ENCODE measurements at regions not wholly inside any gene's neighbourhood (a gene's known extent, or its start where the extent isn't known, plus 50 kb on each side); places are given as distances from the start of the nearest gene placed in this dataset.
"Not testable (repeated sequence)": the region's sequence is repeated elsewhere in the genome, so short reads cannot be mapped to it uniquely, and the experiment has no call there.

DNA sequence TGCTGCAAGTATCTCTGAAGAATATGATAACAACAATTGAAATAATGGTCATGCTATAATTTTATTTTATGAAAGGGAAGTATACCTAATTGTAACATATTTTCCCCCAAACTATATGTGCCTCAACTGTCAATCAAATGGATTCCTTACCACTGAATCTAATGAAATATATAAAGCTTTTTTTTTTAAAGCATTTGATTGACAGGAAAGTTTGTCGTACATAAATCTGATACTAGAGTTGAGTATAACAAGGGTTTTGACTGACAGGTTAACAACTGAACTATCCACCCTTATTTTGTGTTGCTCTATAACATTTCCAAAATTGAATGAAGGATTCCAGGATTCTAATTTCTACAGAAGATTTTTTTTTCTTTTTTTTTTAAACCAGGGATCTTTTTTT, 1333.3 kb upstream of the SLC39A10 start:
- DNase-seq = no peak

GRCh38 chr2:194320520-194320919, 1336.5 kb upstream of the SLC39A10 start:
- DNase-seq = no peak

DNA sequence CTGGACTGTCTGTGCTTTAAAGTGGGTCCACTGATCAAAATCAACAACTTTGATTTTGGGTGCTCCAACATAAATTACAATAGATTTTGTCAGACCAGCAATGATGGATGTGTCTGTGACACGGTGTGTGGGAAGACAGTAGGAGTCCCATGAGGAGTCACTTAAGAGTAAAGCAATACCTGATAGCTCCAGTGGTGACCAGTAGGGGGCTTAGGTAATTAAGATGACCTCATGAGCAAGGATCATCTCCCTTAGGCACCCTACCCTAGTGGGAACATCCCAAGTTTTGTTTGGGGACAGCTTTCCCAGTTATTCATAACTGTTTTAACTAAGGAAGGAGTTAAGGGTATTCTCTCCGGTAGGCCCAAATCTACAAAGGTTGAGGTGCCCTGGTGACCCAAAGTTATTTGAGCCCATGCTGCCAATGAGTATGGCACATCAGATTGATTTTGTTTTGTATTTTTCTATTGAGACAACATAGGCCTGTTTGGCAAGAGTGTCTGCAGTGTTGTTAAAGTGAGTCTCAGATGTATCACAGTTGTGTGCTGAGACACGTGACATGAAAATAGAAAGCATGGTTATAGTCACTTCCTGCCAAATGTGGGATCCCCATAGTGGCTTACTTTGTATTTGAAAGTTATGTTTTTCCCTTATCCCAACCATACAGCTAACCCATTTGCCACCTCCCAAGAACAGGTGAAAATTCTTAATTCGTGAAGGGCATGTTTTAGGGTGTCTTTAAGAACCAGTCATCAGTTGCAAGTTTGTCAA, 1337.6 kb upstream of the SLC39A10 start:
- DNase-seq = no peak

DNA sequence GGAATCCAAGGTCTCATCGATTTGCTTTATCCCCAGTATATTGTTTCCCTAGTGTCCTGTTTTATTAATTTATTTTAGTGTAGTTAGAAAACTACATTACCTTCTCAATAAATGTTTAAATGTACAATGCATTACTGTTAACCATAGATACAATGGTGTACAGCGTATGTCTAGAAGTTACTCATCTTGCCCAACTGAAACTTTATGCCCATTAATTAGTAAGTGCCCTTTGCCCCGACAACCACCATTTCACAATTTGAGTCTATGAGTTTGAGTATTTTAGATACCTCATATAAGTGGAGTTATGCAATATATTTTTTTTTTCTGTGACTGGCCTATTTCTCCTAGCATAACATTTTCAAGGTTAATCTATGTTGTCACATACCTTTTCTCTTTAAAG, 1343.0 kb upstream of the SLC39A10 start:
- DNase-seq = no peak

DNA sequence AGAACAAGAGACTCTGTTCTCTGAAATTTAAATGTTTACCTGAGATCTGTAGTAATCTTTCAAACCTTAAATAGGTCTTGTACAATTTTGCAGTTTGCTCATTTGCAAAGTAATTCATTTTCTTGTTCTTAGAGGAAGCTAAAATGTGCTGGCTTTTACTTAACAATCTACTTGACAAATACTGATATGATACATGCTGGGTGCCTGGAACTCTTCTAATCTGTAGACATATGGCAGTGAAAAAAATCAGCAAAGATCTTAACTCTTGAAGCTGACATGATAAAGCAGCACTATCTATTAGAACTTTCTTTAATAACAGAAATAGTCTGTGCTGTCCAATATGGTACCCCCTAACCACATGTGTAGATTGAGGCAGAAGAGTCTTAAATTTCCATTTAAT, 1352.8 kb upstream of the SLC39A10 start:
- no peak for DNase-seq

DNA sequence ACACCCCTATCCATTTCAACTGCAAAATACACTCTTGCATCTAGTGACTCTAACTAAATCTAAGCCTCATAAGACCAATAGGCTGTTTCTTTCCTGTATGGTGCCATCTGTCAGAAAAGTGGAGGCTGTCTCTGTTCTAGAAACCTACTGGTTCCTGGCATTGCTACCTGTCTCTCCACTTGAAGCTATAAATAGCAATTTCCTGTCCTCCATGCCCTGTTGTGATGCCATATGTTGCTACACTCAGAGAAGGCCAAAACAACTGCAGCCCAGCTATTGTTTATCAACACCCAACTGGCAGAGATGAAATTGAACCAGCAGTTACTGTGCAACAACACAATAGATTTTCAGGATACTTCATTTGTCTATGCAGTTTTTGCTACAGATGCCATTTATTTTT, 1355.1 kb upstream of the SLC39A10 start:
- DNase-seq = no peak

- DNase-seq = no peak
These were observed 1362.9 kb upstream of the SLC39A10 start for GRCh38 chr2:194294156-194294555.

DNA sequence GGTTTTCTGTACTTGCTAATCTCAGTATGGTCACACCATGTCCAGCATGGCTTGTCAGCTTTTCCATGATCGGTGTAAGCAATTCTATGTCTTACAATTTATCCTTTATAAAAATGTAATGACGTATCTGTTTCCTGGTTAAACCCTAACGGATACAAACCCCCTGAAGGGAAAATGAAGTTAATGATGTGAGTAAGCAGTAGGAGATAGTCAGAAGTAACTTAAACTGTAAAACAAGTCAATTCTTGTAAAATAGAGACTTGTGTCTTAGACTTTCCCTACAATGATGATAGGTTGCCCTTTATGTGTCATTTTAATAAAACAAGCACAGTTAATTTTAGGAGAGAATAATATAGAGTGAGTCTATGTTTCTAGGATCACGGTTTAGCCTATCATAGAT, 1365.9 kb upstream of the SLC39A10 start:
- no peak for DNase-seq

DNA sequence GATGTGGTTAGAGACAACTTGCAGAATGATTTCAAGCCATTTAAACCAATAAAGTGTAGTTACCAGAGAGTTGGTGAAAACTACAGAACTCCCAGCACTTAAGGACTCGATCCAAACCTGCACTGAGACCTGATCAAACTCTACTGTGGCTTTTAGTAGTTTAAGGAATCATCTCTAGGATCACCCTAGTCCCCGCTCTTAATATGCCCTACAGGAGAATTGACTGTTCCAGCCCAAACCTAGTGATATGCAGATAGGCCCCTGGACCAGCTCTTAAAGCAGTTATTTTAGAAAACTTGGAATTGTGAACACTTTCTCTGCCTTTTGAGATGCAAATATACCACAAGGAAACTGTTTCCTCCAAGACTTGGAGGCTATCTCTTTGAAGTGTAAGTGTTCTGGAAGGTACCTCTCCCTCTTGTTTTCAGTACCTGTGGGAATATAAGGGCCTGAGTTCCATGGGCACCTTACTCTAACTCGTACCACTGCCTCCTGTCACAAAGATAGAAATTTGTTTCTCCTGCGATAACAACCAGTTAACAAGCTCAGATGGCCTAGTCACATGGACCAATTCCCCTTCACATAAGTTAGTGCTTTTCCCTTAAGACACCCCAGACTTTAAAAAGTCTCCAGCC, 1367.2 kb upstream of the SLC39A10 start:
- DNase-seq = no peak

GRCh38 chr2:194276667-194277066, 1380.4 kb upstream of the SLC39A10 start:
- DNase-seq = not testable (repeated sequence)

GRCh38 chr2:194271293-194271961, 1385.6 kb upstream of the SLC39A10 start:
- DNase-seq = no peak

DNA sequence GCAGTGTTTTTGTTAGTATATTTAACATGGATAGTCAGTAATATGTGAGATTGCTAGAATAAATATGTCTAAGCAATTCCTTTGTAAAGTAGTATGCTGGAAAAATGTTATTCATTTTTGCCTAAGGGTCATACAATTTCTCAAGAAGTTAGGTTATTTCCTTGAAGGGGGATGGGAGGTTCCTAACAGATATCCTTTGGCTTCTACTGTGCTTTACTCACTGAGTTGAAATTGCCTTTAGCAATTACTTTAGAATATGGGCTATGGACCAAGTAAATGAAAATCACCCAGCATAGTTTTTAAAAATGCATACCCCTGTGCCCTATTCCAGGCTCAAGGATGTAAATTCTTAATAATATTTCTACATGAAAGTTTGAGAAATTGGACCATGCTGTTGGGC, 1386.4 kb upstream of the SLC39A10 start:
- no peak for DNase-seq

GRCh38 chr2:194264586-194264985, 1392.4 kb upstream of the SLC39A10 start:
- no peak for DNase-seq

DNA sequence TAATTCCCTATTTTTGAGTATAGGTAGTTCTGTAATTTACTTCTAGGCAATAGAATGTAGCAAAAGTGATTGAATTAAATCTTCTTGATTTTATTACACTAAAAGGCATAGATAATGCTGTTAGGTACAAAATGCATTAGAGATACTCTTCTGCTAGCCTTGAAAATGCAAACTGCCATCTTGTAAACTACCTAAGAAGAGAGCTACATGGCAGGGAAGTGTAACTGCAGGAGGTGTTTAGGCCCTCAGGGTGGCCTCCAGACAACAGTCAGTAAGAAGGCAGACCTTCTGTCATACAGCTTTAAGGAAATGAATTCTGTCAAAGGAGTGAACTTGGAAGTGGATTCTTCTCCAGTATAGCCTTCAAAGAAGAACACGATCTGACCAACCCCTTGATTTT, 1396.8 kb upstream of the SLC39A10 start:
- DNase-seq = no peak

DNA sequence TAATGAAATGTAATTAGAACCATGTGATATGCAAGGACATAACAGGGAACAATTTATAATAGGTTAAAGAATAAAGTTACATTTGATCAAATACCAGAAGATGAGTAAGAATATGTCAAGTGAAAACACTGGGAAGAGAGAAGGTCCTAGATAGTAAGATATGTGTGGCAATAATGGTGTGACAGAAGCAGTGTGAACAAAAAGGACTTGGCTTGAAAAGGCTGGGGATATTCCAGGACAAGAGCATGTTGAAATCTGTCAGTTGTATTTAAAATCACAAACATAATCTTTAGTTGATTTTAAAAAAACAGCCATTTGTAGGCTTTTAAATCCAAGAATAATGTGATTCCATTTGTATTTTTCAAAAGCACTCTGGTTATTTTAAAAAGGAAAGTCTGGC, 1399.9 kb upstream of the SLC39A10 start:
- DNase-seq = no peak

DNA sequence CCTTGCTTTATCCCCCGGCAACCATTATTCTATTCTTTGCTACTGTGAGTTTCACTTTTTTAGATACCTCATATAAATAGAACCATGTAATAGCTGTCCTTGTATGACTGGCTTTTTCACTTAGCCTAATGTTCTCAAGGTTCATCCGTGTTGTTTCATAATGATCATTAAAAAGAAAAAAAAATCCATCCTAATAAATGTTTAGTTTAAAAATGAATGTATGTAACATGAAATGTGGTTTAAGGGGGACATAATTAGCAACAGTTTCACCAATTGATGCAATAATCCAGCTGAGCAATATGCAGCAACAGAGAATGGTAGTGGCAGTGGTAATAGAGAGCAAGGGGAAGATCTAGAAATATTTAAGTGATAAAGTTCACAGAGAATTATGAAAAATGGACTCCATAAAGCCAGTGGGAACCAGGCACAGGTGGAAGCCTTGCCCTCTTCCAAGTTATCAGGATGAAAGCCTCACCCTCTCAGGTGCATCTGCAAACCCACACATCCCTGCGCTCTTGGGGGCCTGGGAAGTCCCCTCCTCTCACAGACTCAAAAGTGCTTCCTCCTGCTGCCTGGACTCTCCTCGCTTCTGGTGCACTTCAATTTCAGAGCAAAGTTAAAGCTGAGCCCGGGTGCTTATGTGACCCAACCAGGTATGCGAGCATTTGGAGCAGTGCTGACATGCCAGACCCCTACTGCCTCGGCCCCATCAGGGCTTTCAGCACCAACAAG, 1403.3 kb upstream of the SLC39A10 start:
- no peak for DNase-seq

DNA sequence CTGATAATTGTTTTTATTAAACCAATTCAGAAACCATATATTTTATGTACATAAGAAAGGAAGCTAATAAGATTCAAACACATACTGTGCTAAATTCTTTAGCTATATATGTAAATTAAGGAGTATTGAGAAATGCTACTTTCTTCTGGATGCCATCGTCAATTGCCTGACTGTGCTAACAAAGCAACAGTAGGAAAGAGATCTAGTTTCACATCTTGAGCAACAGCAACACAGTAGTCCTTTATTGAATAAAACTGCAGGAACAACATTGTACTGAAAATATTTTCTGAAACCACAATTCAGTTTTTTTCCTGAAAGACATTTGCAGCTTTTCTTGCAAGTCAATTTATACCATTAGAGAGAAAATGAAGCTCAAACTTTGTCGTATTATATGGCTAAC, 1404.9 kb upstream of the SLC39A10 start:
- no peak for DNase-seq

GRCh38 chr2:194232600-194232999, 1424.4 kb upstream of the SLC39A10 start:
- no peak for DNase-seq

GRCh38 chr2:194223218-194223617, 1433.8 kb upstream of the SLC39A10 start:
- DNase-seq = no peak

DNA sequence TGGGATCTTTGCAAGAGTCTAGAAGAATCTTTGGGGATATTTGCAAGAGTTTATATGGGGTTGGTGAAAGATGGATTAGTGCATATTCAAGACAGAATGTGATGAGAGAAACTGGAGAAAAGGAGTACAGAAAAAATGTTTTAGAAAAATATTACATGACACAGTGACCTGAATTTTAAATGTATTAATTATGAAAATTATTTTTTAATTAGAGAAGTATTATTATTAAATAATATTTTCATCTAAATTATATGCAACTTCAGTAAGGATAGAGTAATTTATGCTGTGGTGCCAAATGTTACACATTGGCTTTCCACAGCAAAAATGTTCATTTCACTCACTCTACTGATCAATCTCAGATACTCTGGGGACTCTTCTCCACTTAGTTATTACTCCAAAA, 1442.8 kb upstream of the SLC39A10 start:
- DNase-seq = no peak

DNA sequence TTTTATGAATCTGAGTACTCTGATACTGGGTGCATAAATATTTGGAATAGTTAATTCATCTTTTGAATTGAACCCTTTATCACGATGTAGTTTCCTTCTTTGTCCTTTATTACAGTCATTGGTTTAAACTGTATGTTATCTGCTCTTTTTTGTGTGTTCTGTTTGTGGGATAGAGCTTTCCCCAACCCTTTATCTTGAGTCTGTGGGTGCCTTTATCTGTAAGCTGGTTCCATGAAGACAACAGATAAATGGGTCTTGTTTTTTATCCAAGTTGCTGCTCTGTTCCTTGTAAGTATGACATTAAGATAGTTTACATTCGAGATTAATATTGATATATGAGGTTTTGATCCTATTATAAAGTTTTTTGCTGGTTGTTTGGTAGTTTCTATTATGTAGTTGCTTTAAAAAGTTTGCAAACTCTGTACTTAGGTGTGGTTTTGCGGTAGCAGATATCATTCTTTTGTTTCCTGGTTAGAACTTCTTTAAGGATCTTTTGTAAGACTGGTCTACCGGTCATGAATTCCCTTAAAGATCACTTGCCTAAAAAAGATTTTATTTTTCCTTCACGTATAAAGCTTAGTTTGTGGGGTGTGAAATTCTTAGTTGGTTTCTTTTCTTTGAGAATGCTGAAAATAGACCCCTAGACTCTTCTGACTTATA, 1451.3 kb upstream of the SLC39A10 start:
- DNase-seq = no peak

- peak; percentile 30 for DNase-seq
These were observed 1453.1 kb upstream of the SLC39A10 start for GRCh38 chr2:194203898-194204297.

- DNase-seq = no peak
These were observed 1474.1 kb upstream of the SLC39A10 start for GRCh38 chr2:194182888-194183287.
